ENCODE measurements at regions not wholly inside any gene's neighbourhood (a gene's known extent, or its start where the extent isn't known, plus 50 kb on each side); places are given as distances from the start of the nearest gene placed in this dataset.
"Not testable (repeated sequence)": the region's sequence is repeated elsewhere in the genome, so short reads cannot be mapped to it uniquely, and the experiment has no call there.

DNA sequence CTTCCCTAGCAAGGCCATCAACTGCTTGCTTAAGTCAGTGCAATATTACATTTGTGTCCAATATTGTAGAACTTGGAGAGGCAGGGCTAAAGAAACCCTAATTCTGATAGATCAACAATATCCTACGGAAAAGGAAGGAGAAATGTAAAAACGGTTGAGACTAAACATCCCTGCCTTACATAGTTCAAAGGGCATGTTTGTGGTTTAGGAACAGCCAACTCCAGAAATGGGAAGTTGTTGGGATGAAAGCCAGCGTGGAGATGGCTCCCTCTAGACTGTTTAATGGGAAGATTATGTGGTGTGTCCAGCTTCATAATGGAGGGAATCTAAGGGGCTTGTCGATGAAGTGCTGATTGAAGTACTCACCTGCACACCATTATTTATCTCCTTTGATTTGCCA, 145.3 kb upstream of the TENT5A start:
- no peak for DNase-seq

DNA sequence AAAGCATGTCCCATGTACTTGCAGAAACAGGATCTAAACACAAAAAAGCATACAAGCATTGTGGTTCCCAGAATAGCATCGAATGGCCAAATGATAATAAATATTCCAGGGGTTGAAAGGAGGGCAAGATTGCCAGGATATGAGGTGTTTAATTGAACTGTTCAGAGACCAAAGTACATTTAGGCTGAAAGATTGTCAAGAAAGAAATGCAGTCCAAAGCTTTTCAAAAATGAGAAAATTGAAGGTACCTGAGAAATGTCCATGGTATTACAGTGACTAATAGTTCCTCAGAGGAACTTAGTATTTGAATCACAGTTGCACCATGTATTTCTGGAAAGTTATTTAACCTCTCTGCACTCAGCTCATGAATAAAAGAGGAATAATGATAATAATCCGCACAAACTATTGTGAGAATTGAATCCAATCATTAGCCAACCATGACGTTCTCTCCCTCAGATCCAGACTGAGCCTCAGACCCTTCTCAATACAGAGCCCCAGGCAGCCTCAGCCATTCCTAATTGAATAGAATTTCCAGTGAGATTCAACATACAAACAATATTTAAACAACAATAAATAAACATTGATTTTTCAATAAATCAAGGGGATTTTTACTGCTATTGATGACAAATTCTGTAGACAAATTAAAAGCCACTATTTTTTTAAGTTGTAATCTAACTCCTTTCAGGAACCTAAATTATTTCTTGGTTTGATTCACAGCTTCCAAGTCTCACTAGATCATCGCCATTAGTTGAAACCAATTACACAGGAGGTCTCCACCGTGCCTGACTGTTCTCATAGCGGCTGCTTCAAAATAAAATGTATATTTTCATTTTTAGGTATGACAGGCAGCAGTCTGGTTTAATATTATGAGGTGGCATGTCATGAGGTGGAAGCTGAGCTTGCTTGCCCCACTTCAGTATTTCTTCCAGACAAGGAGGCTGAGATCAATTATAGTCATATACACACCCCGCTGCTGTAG, 144.3 kb upstream of the TENT5A start:
- DNase-seq = no peak

- DNase-seq = no peak
Measured at GRCh38 chr6:81895511-81896185, 143.2 kb upstream of the TENT5A start.

DNA sequence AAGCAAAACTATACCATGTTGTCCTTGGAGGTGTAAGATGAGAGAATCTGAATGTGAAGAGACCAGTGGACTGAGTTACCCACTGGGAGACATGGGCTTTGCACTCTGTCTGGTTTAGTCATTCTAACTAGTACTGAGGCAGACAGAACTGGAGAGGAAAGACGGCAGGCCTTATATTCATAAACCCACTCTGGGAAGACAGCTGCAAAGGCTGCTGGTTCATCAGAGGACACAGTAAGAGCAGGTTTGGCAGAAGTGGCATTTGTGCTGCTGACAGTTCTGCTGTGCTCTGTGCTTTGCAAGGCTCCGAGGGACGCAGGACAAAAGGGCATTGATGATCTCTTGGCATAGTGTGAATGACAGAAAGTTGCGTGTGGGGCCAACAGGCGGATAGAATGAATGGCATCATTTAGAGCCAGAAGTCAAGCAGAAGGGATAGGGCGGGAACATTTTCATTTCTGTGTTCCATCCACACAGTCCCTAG, 142.3 kb upstream of the TENT5A start:
- DNase-seq = no peak

GRCh38 chr6:81894306-81894705, 141.8 kb upstream of the TENT5A start:
- DNase-seq = no peak

DNA sequence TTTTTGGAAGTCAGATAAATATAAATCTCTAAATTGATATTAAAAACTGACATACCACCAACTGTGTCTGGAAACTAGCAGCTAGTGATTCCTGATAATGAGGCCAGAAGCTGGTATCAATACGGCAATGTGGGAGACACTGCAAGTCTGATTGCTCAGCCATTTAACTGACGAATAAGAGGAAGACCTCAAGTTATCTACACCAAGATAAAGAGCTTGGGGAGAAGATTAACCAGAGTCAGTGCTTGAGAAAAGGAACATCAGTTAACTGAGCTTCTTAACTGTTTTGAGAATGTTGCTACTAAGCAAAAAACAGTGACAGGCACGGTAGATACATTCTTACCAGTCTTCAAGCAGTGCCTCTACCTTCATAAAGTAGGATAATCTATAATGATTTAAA, 140.4 kb upstream of the TENT5A start:
- no peak for DNase-seq

GRCh38 chr6:81891874-81892273, 139.4 kb upstream of the TENT5A start:
- DNase-seq = no peak

DNA sequence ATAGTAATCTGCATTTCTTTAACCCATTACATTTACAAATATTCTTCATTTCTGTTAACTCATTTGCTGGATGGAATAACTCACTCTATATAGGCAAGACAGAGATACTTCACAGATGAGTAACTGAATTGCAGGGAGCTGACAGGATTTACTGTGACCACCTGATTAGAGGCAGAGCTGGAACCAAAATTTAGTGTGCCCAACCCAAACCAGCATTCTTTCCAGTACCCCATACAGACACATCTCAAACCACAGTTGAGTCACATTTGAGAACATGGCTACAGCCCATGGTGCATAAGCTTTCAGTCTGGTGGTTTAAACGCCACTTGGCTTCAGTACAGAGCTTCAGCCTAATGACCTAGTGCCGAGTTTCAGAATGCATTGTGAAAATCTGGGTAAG, 138.4 kb upstream of the TENT5A start:
- no peak for DNase-seq

DNA sequence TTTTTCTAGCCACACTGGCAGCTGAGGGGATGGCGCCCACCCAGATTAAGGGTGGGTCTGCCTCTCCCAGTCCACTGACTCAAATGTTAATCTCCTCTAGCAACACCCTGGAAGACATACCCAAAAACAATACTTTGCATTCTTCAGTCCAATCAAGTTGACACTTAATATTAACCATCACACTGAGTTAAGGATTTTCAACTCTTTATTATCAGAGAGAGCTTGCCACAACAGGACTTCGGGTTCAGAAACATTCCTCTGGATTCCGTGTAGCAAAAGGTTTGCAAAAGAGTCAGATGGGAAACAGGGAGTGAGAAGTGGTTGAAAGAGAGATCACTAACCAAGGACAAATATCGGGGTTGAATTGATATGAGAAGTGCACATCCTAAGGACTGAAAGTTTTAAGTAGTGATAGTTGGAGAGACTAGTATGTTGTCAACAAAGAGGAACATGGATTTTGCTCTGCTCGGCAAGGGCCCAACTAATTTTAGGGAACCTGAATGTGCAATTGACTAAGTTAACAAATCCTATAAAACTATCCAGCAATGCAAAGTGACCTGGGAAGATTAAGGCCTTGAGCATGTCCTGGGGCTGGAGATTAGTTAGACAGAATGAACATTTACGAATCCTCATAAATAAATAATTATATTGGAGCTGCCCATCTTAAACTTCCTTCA, 137.0 kb upstream of the TENT5A start:
- no peak for DNase-seq

GRCh38 chr6:81886909-81887308, 134.4 kb upstream of the TENT5A start:
- not testable (repeated sequence) for DNase-seq

DNA sequence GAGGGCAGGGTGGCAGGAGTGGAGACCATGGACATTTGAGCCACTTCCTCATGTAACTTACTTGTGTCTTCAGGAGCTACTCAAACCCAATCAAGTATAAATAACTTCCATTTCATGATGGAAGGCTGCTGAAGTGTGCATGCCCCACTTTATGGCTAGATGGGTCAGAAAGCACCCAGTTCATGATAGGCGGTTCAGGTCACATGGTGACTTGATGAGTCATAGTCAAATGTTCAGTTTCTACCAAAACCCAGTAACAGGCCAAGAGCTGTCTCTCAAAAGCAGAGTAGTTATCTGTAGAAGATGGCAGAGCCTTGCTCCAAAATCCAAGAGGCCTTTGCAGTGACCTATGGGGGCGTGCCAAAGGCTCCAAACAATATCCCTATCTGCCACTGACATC, 133.7 kb upstream of the TENT5A start:
- DNase-seq = no peak

- no peak for DNase-seq
Measured at GRCh38 chr6:81881660-81882059, 129.2 kb upstream of the TENT5A start.

- DNase-seq = no peak
Measured at GRCh38 chr6:81878479-81878878, 126.0 kb upstream of the TENT5A start.

DNA sequence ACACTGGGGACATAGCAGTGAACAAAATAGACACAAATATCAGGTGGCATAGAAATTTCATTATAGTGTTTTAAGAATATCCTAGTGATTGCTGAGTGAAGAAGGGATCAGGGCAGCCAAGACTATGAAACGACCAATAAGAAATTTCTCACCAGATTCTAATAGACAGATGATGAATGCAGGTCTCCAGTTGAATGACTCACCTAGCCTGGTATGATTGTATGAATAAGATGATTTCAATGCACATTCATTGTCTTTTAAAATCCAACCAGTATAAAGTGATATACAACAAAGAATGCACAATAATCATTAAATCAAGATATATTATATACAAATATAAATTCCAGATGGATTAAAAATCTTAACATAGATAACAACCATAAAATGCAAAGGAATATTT, 124.5 kb upstream of the TENT5A start:
- DNase-seq = no peak

DNA sequence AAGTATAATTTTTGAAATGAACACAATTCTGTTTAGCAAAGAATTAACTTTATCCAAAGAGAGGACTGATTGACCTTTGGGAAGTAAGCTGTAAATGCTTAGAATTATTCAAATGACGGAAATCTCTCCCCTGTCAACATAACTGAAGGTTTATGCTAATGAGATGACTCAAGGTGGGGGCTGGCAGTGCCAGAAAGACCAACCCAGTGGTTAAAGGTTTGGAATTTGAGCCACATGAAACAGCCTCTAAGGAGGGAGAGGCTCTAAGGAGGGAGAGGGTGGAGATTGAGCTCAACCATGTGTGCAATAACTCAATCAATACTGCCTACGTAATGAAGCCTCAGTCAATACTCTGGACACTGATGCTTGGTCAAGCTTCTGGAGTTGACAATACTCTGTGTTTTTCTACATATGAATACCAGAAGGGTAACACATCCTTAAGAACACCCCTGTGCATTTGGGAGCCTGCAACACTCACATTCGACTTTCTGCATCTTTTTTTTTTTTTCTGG, 123.4 kb upstream of the TENT5A start:
- DNase-seq = no peak

DNA sequence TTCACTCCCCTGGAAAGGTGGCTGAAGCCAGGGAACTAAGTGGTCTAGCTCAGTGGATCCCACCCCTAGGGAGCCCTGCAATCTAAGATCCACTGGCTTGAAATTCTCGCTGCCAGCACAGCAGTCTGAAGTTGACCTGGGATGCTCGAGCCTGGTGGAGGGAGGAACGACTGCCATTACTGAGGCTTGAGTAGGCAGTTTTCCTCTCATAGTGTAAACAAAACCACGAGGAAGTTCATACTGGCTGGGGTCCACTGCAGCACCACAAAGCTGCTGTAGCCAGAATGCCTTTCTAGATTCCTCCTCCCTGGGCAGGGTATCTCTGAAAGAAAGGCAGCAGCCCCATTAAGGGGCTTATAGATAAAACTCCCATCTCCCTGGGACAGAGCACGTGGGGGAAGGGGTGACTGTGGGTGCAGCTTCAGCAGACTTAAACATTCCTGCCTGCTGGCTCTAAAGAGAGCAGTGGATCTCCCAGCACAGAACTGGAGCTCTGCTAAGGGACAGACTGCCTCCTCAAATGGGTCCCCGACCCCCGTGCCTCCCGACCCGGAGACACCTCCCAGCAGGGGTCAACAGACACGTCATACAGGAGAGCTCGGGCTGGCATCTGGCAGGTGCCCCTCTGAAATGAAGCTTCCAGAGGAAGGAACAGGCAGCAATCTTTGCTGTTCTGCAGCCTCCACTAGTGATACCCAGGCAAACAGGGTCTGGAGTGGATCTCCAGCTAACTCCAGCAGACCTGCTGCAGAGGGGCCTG, 117.4 kb upstream of the TENT5A start:
- DNase-seq = not testable (repeated sequence)

DNA sequence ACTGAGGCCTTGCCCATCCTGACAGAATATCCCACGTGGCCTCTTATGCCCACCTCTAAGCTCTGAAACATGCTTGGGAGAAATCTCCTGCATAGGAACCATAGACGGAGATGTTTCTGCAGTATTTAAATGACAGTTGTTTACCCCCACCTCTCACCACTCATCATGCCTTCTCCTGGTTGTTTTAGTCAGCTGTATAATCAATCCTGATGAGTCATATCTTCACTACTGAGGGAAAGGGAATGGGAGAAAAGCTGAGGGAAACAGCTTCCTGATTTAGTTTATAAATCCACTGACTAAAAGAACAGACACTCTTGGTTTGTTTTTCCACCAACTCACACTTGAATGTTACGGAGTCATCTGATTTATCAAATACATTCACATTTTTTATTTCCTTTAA, 113.2 kb upstream of the TENT5A start:
- DNase-seq = peak; percentile 9

GRCh38 chr6:81864124-81864523, 111.6 kb upstream of the TENT5A start:
- DNase-seq = peak; percentile 41

GRCh38 chr6:81863123-81863522, 110.6 kb upstream of the TENT5A start:
- DNase-seq = peak; percentile 24

DNA sequence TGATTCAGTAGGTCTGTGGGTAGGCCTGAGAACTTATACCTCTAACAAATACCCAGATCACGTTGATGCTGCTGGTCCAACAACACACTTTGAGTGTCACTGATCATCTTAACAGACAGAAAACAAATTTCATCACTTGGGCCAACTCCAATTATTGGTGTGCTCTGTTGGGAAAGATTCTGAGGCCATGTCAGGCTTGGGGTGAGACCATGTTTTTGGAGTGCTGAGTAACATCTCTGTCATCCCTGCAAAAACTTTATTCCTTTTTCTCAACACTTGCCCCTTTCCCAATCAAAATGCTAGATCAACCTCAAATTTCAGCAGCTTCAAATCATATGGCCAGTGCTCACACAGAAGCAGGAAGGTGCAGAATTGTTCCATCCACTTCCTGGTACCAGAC, 108.8 kb upstream of the TENT5A start:
- no peak for DNase-seq

DNA sequence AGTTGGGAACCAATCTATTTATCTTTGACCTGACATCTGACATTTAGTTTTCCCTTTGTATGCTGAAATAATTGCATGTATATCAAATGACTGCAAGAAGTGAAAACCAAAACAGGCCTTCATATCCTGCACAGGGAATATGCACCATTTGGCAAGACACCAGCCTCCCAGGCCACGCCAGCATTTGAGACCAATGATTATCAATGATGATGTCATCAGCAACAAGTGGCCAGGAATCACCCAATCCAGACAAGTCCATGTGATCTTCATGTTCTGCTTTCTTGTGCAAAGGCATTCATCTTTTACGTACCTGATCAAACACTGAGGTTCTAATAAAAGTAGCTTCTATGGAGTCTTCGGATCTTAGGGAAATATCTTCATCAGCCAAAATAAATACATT, 107.4 kb upstream of the TENT5A start:
- peak; percentile 31 for DNase-seq

- no peak for DNase-seq
Measured at GRCh38 chr6:81857812-81858211, 105.3 kb upstream of the TENT5A start.

GRCh38 chr6:81856872-81857271, 104.4 kb upstream of the TENT5A start:
- no peak for DNase-seq
